Middle frontal gyrus (tissue), 1 donor: ENCODE measurements at regions not wholly inside any gene's neighbourhood (a gene's known extent, or its start where the extent isn't known, plus 50 kb on each side); places are given as distances from the start of the nearest gene placed in this dataset.
"Not testable (repeated sequence)": the region's sequence is repeated elsewhere in the genome, so short reads cannot be mapped to it uniquely, and the experiment has no call there.

Experiments used
- DNase-seq: peaks from one replicate; pipeline ENCODE4 v3.0.0-alpha.2; 2015; ENCODE audit warnings: low spot score; ENCODE audit errors: extremely low spot score

DNA sequence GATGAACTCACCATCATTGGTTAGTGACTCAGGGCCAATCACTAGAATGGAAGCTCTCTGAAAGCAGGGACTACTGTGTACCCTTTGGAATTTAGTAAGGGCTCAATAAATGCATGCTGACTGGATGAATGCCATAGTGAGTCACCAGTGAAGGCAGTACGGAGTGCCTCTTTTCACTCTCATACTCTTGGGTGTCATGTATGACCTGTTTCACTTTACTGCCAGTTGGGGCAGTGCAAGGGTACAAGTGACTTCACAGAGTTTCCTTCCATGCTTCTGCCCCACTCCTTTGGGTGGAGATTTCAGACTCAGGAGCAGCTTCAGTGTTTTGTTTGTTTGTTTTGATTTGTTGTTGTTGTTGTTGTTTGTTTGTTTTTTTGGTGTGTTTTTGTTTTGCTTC is 57.7 kb downstream of the SOX3 start:
- no peak for DNase-seq

DNA sequence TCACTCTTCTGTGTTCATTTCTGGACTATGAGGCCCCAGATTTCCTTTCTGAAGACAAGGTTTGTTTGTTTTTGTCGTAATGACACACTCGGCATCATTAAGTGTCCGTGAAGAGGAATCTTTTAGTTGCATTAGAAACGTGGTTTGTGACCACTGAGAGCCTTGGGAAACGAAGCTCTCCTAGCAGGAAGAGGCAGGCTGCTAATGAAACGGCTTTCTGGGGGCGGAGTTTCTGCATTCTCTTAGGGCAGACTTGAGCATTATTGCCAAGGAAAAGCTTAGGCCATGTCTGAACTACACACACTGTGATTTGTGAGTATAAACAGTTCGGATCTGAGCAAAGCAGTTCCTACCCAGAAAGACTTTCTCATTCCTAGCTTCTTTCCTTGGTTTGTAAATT is 64.0 kb downstream of the SOX3 start:
- no peak for DNase-seq

DNA sequence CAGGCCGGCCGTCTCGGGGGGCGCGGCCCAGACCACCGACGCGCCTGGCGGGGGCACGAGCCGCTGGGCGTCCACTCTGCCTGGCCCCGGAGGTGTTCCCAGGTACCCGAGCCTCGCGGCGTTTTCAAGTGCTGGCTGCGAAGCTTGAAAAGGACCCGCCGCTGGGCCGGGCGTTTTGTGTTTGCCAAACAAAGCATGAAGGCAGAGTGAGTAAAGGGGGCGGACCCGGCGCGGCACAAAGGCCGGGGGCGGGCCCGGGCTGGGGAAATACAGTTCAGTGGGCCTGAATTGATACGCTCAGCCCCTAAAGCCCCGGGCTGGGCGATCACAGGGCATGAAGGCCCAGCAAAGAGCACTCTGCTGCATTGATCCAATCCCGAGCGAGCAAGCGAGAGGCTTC is 65.4 kb downstream of the SOX3 start:
- no peak for DNase-seq

DNA sequence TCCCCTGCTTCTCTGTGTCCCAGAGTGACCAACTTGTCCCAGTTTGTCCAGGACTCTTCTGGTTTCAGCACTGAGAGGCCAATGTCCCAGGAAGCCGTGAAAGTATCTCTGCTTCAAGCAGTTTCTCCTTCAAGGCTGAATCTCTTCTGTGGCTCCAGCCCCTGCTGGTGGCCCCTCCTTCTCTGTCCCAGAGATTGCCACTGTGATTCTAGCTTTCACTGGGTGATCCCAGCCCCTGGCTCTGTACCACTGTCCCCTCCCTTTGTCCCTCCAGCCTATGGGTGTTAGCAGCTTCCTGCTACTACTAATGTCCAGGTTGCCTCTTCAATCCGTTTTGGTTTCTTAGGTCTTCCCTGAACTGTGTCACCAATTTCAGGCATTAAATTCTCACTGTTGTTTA is 70.5 kb downstream of the SOX3 start:
- no peak for DNase-seq

DNA sequence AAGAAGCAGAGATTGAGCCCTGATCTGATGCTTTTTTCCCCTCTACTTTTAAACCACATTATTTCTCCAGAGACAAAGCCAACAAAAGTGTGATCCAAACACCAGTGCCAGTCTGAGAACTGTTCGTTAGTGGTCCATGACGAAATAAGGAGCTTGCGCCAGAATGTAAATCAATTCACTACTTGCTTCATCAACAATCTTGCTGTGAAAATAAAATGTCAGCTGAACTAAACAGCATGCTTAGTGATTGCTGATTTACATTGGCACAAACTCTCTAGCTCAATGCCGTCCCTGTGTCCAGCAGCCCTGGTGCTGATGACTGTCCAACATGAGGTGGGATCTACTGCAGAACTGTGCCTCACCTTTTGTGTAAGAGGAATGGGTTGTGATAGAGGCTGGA is 71.3 kb downstream of the SOX3 start:
- no peak for DNase-seq

DNA sequence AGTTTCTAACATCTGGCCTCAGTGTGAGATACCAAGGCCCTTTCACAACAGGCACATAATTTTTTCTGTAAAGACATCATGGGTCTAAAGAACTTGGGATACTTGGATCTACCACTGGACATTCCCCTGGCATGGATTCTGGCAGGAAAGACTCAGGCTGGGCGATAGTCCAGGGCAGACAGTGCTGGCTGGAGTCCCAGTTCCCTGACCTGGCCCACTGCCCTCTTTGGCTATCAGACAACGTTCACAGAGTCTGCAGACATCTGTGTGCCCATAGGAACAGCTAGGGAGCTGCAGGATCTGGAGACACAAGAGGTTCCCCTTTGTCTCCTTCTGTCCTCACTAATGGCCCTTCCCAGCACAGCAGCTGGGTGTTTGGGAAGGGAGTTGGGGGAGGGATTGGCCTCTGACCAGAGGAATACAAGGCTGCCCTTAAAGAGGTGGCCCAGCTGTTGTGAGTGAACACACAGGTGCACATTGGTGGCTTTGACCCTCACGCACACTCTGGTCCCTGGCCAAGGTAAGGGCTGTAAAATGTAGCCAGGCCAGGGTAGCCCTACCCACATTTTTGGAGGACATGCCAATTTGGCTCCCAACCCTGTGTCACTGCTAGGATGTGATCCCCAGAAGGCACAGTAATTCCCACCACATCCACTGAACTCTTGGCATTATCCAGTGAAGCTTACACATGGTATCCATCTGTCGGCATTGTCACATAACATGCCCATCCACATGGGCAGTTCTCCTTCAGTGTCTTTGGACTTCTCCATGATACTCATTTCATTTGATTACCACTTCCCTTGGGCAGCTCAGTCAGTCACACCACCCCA is 72.3 kb downstream of the SOX3 start:
- DNase-seq, result no peak

DNA sequence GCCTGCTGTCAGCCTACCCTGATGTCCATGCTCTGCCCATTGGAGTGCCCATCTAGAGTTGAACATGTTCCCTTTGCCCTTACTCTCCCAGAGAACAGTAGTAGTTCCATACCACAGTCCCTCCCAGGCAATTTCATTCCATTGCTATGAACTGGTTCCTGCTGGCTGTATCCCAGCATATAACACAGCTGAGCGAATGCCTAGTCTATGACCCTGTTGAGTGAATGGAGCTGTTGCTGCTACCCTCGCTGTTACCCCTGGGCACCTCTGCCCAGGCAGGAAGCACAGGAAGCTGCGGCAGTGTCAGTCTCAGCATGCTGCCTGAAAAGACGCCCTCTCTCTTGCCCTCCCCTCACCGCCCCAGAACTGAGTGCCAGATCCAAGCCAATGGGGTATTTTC is 73.3 kb downstream of the SOX3 start:
- no peak for DNase-seq

DNA sequence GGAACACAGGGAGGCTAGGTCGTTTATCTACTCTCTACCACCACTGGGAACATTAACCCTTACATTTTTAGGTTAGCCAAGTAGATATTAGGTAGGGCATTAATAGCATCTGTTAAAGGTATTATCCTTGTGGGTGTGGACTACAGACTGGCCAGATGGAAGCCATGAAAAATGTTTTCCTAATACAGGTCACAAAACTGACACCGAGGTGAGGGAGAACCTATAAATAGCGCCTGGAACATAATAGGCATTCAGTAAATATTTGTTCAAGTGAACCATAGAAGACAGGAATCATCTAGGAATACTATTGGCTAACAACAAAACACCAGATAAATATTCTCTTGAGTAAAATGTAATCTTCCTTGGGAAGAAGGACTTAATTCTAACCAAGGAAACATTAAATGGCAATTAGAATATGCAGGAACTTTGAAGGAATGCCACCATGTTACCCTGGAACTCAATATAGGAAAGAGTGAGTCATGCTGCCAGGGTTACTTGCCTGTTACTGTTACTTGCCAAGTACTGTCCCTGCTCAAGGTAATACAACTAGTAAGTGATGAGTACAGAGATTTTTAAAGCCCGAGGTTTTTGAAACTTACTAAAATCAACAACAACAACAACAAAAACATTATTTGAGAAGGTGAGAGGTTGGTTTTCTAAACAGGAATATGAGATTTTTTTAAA is 79.0 kb downstream of the SOX3 start:
- DNase-seq, result no peak

DNA sequence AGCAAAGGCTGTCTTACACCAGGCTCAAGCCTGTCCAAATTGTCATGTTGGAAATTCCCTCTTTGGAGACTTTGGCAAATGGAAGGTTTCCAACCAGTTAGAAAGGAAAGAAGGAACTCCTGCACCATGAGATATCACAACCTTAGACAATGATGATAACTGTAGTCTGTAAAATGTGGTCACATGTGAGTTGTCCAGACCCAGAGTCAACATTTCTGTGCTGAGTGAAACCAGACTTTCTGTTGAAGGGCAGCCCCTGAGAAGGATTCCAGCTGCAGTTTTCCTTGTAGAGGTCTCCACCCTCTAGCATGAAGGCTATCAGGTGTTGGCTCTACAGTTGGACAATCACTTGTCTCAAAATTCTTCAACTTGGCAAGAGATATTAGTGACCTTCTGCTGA is 82.4 kb downstream of the SOX3 start:
- no peak for DNase-seq

DNA sequence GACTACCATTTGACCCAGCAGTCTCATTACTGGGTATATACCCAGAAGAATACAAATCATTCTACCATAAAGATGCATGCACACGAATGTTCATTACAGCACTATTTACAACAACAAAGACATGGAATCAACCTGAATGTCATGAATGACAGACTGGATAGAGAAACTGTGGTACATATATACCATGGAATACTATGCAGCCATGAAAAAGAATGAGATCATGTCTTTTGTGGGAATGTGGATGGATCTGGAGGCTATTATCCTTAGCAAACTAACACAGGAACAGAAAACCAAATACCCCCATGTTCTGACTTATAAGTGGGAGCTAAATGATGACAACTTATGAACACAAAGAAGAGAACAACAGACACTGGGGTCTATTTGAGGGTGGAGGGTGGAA is 102.7 kb downstream of the SOX3 start:
- DNase-seq, result not testable (repeated sequence)

DNA sequence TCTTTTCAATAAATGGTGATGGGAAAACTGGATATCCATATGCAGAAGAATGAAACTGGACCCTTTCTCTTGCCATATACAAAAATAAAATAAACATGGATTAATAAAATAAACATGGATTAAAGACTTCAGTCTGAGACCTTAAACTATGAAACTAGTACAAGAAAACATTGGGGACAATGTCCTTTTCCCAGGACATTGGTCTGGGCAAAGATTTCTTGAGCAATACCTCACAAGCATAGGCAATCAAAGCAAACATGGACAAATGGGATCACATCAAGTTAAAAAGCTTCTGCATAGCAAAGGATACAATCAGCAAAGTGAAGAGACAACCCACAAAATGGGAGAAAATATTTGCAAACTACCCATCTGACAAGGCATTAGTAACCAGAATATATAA is 108.5 kb downstream of the SOX3 start:
- DNase-seq, result not testable (repeated sequence)

DNA sequence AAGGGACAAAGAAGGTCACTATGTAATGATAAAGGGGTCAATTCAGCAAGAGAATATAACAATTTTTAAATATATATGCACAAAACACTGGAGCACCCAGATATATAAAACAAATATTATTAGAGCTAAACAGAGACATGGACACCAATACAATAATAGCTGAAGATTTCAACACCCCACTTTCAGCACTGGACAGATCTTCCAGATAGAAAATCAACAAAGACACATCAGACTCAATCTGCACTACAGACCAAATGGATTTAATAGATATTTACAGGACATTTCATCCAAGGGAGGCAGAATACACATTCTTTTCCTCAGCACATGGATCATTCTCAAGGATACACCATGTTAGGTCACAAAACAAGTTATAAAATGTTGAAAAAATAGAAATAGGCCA is 111.4 kb downstream of the SOX3 start:
- no peak for DNase-seq

DNA sequence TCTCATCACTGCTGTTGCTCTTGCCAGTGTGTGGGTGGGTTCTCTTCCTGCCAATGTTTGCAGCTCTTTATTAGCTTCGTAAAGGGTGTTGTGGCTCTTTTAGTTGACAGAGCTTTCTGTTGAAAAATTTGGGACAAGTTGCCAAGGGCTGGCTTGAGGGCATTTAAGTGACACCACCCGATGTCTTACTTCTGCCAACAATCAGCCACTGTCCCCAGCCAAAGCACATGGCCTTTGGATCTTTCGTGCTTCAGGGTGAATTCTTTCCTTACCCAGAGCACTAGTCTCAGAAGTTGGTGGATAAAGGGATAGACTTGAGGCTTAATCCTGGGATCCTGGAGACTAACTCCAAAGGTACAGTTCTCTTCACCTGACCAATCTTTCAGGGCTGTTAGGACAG is 113.6 kb downstream of the SOX3 start:
- no peak for DNase-seq

DNA sequence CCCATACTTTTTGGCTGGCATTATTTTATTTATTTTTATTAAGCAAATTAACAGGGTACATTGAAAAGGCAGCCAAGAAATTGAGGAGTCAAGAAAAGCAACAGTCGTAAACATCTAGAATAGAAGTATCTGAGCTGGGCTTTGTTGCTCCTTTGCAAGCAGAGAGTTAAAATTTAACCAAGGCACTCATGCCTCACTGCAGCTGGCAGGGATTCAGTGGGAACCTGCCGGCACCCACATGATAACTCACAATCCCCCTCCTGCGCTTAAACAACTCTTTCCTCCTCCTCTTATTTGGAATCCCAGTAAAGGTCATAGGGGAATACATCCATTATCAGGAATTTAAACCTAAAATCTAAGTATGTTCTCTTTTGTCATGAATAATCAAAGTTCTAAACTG is 115.5 kb downstream of the SOX3 start:
- DNase-seq, result no peak

DNA sequence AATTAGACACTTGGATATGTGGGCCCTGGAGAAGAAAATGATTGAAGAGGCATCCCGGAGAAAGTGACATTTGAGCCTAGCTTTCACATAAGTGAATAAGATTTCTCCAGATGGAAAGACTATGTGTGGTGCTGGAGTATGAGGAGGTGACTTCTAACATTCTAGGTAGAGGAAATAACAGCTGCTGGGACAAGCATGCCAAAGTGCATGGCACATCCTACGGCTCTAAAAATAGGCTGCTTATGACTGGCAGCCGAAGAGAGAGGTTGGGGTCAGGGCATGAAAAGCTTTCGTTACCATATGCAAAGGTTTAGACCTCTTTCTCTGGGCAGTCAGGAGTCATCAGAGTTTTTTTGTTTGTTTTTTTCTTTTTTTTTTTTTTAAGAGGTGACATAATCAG is 142.0 kb downstream of the SOX3 start:
- no peak for DNase-seq

DNA sequence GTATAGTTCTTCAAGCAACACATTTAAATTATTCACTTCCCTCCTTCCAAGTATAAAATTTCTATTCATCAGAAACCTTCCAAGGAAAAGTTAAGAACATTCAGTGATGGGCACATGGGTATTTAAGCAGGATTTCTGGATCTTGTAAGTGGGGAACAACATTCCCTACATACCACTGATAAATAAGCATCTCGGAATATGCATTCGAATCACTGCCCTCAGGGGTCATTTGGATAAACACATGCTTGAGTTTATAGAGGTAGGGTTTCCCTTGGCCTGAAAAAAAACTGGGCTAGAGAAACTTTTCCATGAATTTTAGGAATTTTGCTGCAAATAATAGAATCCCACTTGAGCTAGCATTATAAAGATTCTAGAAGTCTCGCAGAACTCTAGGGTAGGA is 143.9 kb downstream of the SOX3 start:
- no peak for DNase-seq

DNA sequence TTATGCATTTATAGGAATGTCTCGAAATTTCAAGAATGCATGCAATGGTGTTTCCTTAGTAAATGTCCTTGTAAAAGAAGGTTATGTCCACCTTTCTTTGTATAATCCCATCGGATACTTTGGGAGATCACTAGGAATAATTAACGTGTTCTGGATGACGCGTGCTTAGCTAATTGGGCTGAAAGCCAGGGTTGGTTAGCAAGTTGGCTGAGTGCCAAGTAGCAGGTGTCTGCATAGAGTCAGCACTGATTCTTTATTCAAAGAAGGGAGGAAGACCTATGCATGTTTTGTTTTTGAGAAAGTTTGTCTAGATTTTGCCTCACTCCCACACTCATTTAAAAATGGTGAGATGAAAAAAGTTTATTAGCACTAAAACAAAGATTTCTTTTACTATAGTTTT is 144.6 kb downstream of the SOX3 start:
- DNase-seq, result no peak

DNA sequence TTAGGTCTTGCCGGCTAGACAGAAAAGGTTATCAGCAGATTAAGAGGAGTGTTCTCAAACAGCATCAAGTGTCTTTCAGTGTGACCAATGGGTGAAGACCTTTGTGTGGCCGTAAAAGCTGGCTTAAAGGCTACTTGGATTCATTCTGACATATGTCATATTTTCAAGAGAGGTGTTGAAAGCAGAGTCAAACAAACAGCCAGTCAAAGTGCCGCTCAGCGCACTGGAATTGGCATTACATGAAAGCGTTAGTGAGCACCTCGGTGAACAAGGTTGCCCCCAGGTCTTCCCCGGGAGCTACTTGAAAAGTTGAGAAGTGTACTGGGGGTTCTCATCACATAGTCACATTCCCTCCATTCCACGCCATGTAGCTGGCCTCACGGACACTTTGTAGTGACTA is 148.9 kb downstream of the SOX3 start:
- no peak for DNase-seq

DNA sequence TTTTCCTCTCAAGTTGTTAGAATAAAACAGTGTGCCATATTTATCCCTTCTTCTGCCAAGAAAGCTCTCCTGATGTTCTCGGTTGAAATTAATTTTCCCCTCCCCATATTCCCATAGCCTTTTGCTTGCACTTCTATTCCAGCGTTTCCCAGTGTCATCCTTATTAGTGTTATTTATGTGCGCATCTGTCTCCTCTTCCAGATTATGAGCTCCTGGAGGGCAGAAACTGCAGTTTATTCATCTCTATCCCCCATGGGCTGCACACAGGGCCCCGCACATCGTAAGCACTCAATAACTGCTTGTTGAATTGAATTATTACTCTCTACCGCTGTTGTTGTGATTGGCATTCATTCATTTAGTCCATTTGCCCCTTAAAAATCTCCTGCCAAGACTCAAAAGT is 149.4 kb downstream of the SOX3 start:
- DNase-seq, result no peak

DNA sequence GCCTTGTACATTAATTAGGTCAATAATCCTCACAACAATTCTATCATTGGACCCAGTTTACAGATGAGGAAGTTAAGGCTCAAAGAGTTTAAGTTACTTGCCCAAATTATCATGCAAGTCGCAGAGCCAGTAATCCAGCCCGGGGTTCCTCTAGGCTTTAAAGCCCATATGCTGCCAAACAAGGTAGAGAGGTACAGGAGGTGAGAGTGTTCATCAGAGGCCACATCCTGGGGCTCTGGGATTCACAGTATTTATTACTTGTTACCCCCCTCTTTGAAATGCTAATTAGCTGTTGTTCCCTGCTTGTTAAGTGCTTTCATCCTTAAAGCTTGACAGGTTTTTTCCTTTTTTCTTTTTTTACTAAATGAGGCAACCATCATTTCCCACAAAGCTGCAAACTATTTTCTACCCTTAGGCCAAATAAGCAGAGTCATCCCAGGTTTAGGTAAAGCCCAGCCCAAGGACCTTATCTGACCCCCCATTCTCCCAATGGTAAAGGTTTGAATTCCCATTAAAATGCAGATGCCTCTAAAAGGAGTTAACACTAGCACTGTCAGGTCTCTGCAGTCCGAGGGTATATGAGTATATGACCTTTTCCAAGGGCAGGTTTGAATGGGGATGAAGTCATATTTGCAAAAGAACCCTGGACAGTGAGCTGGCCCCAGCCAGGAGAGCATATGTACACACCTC is 150.3 kb downstream of the SOX3 start:
- DNase-seq, result no peak

DNA sequence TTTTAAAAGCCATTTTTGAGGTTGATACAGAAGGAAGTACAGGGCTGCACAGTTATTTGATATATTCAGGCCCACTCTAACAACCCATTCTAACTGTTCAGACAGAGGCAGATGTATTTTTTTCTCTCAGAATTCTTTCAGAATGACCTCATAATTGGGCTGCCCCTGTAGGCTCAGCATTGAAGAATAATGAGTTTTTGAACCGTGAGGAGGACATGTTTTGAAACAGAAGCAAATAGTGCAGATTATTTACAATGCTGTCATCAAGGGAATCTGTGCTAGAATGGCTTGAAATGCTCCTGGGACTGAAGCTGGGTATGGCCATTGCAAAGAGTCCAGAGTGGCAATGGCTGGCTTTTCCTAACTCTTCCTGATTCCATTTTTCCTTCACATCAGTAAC is 158.1 kb downstream of the SOX3 start:
- DNase-seq, result no peak

DNA sequence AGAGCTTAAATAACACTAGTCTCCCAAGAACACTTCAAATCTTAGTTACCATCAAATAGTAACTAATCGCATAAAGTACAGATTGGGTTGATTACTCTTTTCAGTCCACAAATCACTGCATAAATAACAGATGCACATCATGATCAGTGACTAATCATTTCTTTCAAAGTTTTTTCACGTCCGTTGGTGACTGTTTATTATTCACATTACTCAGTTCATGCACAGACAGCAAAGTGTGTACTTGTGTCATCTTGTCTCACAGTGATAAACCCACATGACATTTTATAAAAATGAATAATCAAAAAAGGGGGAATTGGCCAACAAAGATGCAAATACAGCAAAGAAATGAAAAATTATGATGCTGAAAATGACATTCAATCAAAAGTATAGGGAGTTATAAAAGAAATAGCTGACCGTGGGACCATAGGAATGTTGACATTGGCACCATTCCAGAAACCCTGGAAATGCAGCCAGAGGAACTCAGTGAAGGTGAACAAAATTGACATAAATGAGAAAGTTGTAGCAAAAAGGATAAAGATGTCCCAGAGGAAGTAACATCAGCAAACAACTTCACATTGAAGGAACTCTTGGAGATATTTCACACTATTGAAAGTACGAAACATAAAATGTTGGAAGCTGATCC is 161.5 kb downstream of the SOX3 start:
- no peak for DNase-seq
